ENCODE measurements at regions not wholly inside any gene's neighbourhood (a gene's known extent, or its start where the extent isn't known, plus 50 kb on each side); places are given as distances from the start of the nearest gene placed in this dataset.

GRCh38 chr1:199710974-199711373 is 316.5 kb upstream of the NR5A2 start:
- no peak for DNase-seq (ENCODE audit: low read depth, low spot score)
- TF ChIP-seq CTCF (IDR thresholded peaks at IDR 0.05; ENCODE audit: low read depth, low read length) = no peak
- in situ Hi-C loops (cut with HindIII; ENCODE audit: low sequenced_read_pairs) = no loop called here
- H3K4me3 ChIP-seq (ENCODE audit: low read depth, low read length) = no peak overlapping the region

- TF ChIP-seq CTCF (IDR thresholded peaks at IDR 0.05; ENCODE audit: low read depth, low read length) = no peak
- H3K4me3 ChIP-seq (ENCODE audit: low read depth, low read length) = no peak overlapping the region
- no peak for DNase-seq (ENCODE audit: low read depth, low spot score)
- in situ Hi-C loops (cut with HindIII; ENCODE audit: low sequenced_read_pairs) = no loop called here
Measured at GRCh38 chr1:199716729-199717128, 310.8 kb upstream of the NR5A2 start.

- TF ChIP-seq CTCF (IDR thresholded peaks at IDR 0.05; ENCODE audit: low read depth, low read length) = no peak
- in situ Hi-C loops (cut with HindIII; ENCODE audit: low sequenced_read_pairs) = no loop called here
- no peak overlapping the region for H3K4me3 ChIP-seq (ENCODE audit: low read depth, low read length)
- DNase-seq (ENCODE audit: low read depth, low spot score) = no peak
Measured at GRCh38 chr1:199719156-199719842, 308.2 kb upstream of the NR5A2 start.

- no peak for DNase-seq (ENCODE audit: low read depth, low spot score)
- in situ Hi-C loops (cut with HindIII; ENCODE audit: low sequenced_read_pairs) = no loop called here
- TF ChIP-seq CTCF (IDR thresholded peaks at IDR 0.05; ENCODE audit: low read depth, low read length) = no peak
- H3K4me3 ChIP-seq (ENCODE audit: low read depth, low read length) = no peak overlapping the region
Measured at GRCh38 chr1:199720496-199720895, 307.0 kb upstream of the NR5A2 start.

DNA sequence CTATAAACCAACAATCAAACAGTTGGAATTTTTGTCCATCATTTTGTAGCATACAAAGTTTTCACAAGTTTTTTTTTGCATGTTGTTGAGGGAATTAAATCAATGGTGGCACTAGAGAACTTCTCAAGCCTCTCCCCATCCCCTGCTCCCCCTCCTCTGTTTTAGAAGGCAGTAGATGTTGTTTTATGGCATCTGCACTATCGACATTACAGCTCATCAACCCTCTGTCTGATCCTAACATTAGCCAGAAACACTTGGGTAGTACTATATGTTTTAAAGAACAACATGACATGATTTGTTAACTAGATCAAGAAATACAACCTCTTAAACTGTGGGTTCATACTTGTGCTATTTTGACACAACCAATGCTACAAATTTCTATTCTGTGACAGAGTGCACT is 306.5 kb upstream of the NR5A2 start:
- DNase-seq (ENCODE audit: low read depth, low spot score) = no peak
- no peak for TF ChIP-seq CTCF (IDR thresholded peaks at IDR 0.05; ENCODE audit: low read depth, low read length)
- in situ Hi-C loops (cut with HindIII; ENCODE audit: low sequenced_read_pairs) = no loop called here
- H3K4me3 ChIP-seq (ENCODE audit: low read depth, low read length) = no peak overlapping the region

DNA sequence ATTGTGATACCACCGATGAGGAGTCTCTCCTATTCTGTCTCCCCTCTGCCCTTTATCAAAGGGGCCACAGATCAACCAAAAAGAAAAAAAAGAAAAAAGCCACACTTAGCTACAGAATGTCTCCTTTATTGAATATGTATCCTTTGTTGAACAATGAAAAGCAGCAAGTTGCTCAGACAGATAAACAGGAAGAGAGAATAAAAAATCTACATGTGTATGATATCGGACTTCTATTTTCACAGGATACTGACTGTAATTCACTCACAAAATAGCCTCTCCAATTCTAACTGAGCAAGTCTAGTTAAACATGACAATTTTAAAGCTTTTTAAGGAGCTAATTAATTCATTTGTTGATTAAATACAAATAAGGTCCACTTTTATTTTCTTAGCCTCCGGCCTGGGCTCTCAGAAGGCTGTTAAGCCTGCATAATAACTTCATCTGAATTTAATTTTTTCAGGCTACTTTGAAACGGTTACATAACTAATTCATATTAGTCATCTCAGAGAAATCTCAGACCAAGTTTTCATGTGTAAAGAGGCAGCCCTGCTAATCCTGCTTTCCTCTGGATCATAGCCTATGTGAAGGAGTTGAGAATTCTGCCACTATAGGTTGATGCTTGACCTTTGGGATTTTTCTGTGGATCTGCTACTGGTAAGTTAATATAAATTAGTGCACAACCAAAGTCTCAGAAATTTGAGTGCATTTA is 304.1 kb upstream of the NR5A2 start:
- TF ChIP-seq CTCF (IDR thresholded peaks at IDR 0.05; ENCODE audit: low read depth, low read length) = no peak
- no peak for DNase-seq (ENCODE audit: low read depth, low spot score)
- in situ Hi-C loops (cut with HindIII; ENCODE audit: low sequenced_read_pairs) = no loop called here
- no peak overlapping the region for H3K4me3 ChIP-seq (ENCODE audit: low read depth, low read length)
